Activated CD4-positive, alpha-beta T cell treated with anti-CD3 and anti-CD28 coated beads for 24 hours (primary cell): ENCODE measurements at regions not wholly inside any gene's neighbourhood (a gene's known extent, or its start where the extent isn't known, plus 50 kb on each side); places are given as distances from the start of the nearest gene placed in this dataset.

Experiments
- DNase-seq, 2 donors: peaks; one replicate each; pipeline ENCODE4 v3.0.0-alpha.2; 2020; ENCODE audit warnings: low read depth in 2 of 2

- no peak for DNase-seq
Measured at GRCh38 chr9:86695910-86696424, 251.3 kb downstream of the GAS1 start.

DNA sequence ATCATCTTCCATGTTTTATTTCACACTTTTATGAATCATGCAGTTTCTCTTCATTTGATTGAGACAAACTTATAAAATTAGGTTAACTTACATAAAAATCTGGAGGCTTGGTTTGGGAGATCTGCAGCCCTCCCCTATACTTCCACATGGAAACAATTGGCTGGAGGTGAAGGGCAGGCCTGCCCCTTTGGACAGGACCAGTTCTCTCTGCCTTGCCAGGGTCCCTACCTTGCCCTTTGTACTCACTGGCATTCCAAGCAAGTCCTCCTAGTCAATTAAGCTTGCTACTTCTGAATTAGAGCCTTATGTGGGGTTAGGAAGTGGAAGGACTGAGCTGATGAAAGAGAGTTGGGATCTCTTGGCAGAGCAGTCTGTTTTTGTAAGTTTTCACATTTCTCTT, 257.3 kb downstream of the GAS1 start:
- no peak for DNase-seq

GRCh38 chr9:86687788-86688187, 259.5 kb downstream of the GAS1 start:
- no peak for DNase-seq

GRCh38 chr9:86685556-86685955, 261.8 kb downstream of the GAS1 start:
- no peak for DNase-seq

DNA sequence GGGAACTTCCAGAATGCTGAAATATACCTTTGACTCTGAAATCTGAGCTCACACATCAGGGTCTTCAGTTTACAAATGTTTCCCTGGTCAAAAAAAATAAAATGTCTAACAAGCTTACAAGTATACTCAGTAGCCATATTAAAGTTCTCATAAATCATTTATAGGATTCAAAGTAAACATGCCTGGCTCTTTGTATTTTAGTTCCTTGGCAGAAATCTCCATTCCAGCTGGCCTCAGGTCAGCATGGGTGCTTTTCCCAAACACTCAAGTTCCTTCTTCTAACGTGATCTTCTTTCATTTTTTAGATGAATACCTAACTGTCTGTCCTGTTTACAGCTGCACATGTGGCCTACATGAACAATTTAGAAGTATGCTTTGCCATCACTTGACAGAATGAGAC, 263.2 kb downstream of the GAS1 start:
- no peak for DNase-seq

DNA sequence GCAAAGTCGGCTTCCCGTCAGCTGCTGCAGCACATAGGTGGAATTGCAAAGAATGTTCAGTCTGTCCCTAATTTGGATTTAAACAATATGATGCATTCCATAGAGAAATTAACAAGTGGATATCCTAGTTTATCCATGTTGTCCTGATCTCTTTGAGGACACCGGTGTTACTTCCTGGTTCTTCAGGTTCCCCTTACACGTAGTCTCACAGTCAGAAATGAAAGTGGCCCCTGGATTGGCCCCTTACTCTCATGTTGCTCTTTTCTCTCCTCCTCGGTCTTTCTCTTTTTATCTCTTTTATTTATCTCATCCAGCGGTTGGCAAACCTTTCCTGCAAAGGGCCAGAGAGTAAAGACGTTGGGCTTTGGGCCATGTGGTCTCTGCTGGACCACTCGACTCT, 265.1 kb downstream of the GAS1 start:
- no peak for DNase-seq

GRCh38 chr9:86679909-86680308, 267.4 kb downstream of the GAS1 start:
- DNase-seq: no peak

DNA sequence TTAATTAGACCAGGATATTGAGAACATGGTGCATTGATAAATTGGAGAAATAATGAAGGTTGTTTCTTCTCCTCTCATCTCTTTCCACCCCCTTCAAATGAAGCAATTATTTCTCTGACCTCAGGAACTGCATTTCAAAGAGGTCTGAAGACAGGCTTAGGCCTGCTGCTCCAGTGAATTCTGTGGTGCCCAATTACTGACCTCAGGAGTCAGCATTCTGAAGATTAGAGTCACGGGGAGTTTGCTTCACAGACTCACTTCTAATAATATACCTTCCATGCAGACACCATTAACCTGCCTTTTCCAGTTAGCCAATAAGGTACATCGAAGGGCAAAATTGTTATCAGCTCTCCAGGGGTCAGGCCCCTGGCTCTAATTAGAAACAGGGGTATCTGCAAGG, 270.9 kb downstream of the GAS1 start:
- DNase-seq: no peak

DNA sequence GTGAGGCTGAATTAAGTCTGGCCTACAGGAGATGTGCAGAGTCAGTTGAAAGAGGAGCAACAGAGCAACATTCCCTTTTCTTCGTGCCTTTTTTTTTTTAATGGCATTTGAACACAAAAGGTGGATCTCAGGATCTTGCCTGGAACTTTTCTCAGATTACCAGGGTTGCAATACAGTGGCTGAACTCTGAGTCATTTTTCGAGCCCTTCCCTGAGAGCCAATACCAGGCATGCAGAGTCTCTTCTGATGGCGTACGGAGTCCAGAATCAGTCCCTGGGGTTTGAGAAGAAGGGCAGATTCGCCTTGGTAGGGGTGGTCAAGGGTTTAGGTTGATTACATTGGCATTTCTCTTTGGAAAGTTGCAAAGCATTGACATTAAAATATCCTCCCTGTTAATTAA, 271.5 kb downstream of the GAS1 start:
- DNase-seq: no peak

DNA sequence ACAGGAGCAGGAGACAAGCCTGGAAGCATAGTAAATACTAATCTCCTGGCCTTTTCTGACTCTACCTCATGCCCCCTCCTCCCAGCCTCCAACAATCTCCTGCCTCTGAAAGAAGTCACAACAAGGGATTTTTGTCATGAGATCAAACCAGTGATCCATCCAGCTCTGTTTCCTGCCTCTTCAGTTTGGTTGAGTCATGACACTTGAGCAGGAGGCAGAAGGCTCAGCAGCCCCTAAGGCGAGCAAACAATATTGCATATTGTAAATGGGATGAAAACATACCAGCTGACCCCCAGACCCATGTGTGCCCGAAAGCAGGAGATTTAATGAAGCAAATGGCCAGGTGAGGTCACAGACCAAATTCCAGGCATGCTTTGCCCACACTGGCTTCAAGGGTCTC, 272.8 kb downstream of the GAS1 start:
- DNase-seq: no peak

GRCh38 chr9:86672966-86673365, 274.3 kb downstream of the GAS1 start:
- no peak for DNase-seq

- DNase-seq: no peak
Measured at GRCh38 chr9:86672301-86672700, 275.0 kb downstream of the GAS1 start.

DNA sequence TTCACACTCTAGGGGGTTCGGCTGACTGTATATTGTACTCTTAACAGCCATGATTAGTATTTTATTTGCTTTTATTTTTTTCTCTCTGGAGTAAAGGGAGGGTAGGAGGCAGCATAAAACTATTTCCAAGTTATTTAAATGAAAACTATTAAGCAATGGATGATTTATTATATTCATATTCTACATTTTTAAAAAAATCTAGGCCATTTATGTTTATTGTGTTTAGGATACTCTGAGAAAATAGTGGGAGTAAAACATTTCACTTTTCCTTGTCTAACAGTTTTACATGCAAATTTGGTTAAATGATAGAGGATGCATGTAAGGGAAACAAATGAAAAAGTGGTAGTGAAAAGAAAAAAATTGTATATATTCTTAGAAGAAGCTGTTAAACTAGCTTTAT, 276.3 kb downstream of the GAS1 start:
- DNase-seq: no peak

DNA sequence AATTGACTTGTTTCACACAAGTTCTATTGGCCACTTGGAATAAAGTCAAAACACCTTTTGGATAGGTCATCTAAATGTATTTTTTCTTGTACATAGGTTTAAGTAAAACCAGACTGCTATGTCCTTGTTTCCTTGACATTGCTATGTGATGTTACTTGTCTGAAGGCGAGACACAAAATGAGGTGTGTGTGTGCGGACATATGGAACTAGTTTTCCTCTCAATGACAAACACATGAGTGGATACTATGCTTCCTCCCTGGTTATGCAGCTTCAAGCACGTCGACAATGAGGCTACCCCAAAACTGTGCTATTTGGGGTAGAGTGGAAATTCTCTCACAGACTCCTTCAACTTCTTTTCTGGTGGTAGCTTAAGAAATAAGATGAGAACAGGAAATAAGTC, 276.8 kb downstream of the GAS1 start:
- no peak for DNase-seq

DNA sequence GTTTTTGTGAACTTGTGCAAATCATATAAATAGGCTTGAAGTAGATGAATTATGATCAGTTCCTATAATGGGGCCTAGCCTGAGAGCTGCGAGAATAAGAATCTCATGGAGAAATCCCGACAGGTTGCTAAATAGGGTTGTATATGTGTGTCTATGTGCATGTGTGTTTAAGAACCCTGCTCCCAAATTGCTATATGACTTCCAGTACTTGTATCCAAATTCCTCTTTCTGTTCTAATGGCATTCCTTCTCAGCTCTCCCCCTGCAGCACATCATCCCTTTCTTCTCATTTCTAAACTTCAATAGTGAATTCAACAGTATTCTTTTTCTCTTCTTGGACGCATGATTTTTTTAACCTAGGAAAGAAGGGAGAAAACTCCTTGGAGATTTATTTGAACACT, 277.2 kb downstream of the GAS1 start:
- DNase-seq: no peak

DNA sequence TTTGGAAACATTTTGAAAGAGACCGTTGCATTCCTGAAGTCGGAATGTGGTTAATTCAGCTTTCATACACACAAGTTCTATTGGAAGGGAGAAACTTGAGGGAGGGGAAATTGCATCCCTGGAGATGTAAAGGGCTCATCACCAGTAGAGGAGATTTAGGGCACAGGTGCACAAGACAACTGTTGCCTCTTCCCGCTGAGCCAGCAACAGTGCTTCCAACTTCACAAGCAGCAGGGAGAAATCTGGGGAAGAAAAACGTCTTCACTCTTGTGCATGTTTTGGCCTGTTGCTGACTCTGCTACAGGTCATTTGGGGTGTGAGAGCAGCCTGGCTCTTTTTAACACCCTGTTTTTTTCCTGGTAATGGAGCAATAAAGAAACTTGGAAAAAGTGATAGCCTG, 277.9 kb downstream of the GAS1 start:
- no peak for DNase-seq

DNA sequence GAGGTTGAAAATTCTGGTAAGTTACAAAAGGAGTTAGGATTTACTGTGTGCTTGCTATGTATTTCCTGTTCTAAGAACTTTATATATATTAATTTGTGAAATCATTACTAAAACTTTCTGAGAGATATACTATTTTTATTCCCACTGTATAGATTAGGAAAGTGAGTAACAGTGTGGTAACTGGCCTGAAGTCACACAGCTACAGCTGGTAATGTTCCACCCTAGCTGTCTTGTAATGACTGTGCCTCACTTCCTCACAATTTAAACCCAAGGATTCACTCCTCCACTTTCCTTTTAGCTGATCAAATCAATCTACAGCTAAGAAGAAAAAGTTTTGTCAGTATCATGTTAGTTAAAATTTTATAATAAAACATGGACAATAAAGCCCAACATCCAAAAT, 278.8 kb downstream of the GAS1 start:
- DNase-seq: no peak

DNA sequence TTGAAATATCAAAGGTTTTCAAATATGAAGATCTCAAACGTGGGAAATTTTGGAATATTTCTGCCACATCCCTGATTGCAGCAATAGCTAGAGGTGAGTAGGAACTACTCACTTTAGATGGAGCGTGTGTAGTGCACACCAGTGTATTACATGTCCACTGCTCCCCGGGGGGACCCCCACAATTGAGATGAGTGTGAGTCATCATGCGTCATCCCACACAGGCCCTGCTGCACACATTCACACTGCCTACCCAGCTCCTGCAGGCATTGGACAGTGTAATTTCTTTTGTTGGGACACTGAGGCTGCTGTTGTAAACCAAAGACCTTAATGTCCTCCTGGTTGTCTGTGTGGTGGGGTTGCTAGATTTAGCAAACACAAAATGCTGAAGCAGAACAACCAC, 280.0 kb downstream of the GAS1 start:
- DNase-seq: no peak

DNA sequence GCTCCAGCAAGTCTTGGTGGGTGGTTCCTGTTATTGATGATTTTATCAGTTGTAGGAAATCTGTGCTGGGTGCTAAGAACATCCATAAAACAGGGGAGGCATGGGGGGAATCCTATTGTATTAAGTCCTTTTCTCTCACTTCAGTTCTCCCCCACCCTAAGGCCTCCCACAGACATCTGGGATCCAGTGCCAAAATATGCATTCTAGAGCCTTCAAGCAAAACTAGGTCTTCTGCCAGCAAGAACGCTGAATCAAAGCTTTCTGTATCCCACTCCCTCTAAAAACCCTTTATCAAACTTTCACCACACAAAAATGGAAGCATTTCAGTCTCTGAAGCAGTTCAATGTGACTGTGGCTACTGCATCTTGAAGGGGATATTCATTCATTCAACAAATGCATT, 281.9 kb downstream of the GAS1 start:
- DNase-seq: no peak

GRCh38 chr9:86664603-86665002, 282.7 kb downstream of the GAS1 start:
- no peak for DNase-seq

DNA sequence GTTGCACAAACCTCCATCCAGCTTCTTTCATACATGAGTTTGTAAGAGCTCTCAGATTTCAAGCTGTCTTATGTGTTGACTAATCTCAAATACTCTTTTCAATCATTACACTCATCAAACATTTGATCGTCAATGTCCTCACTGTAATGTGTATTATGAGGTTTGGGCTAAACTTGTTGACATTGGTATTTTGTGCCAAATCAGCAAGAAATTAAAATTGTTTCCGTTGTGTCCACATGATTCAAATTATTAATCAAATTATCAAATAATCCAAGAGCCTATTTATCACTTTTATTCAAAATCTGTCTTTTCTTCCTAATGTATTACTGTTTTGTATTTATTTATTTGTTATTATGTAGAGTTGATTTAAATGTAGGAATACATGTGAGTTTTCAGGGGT, 283.4 kb downstream of the GAS1 start:
- DNase-seq: no peak

DNA sequence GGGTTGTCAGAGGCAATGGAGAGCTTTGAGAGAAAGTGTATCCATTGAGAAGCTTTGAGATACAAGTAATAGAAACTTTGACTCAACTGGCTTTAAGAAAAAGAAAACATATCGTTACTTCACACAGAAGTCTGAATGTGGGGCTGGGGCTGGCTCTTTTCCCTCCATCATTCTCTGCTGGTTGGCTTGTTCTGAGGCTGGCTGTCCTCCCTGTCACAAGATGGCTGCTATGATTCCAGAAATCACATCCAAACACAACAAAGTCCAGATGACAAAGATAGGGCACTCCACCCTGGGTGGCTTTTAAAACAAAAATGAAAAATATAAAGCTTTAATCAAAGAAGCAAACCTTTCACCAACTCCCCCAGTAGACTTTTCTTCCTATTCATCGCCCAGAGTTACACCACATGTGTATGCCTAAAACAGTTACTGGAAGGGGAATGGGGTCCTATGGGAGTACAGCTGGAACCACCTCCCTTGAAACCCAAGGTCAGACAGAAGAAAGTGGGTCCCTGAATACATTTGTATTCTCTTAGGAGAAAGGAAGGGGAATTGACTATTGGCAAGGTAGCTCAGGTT, 284.3 kb downstream of the GAS1 start:
- no peak for DNase-seq

- DNase-seq: no peak
Measured at GRCh38 chr9:86660146-86660943, 287.0 kb downstream of the GAS1 start.
